MM.1S (cell line): ENCODE measurements at regions not wholly inside any gene's neighbourhood (a gene's known extent, or its start where the extent isn't known, plus 50 kb on each side); places are given as distances from the start of the nearest gene placed in this dataset.

Source experiments
- DNase-seq: peaks from one replicate; pipeline ENCODE4 v3.0.0-alpha.2; 2015
- H2AFZ ChIP-seq: fragments of 300-600 bp; sonication (generic); 2 replicates; pipeline ENCODE4 v1.6.0; 2016; ENCODE audit warnings: antibody characterized with exemption, low read length
- H3F3A ChIP-seq: fragments of 300-600 bp; sonication (generic); 2 replicates; pipeline ENCODE4 v1.6.1; 2016; ENCODE audit warnings: mild to moderate bottlenecking, antibody characterized with exemption, low read length, moderate library complexity, mixed read lengths; ENCODE audit not compliant: insufficient read depth
- H3K27ac ChIP-seq: fragments of 300-600 bp; sonication (generic); 2 replicates; pipeline ENCODE4 v1.5.1; 2016; ENCODE audit warnings: mild to moderate bottlenecking, low read length
- H3K27me3 ChIP-seq: fragments of 300-600 bp; sonication (generic); replicated peaks from 2 replicates; pipeline ENCODE4 v1.6.0; 2016; ENCODE audit warnings: low read length; ENCODE audit not compliant: insufficient read depth
- H3K36me3 ChIP-seq: fragments of 300-600 bp; sonication (generic); replicated peaks from 2 replicates; pipeline ENCODE4 v1.6.1; 2016; ENCODE audit warnings: mild to moderate bottlenecking, low read length, mixed read lengths; ENCODE audit not compliant: insufficient read depth
- H3K4me1 ChIP-seq: fragments of 300-600 bp; sonication (generic); 2 replicates; pipeline ENCODE4 v1.6.1; 2016; ENCODE audit warnings: low read length, mixed read lengths
- H3K4me2 ChIP-seq: fragments of 300-600 bp; sonication (generic); 2 replicates; pipeline ENCODE4 v1.6.0; 2016; ENCODE audit warnings: low read depth, low read length
- H3K4me3 ChIP-seq: fragments of 300-600 bp; sonication (generic); 2 replicates; pipeline ENCODE4 v1.5.1; 2016; ENCODE audit warnings: low read length, mixed read lengths
- H3K79me2 ChIP-seq: fragments of 300-600 bp; sonication (generic); 2 replicates; pipeline ENCODE4 v1.6.1; 2016; ENCODE audit warnings: mixed run types, low read length, mixed read lengths
- H3K9ac ChIP-seq: fragments of 300-600 bp; sonication (generic); 2 replicates; pipeline ENCODE4 v1.6.1; 2016; ENCODE audit warnings: low read length, mixed read lengths
- H3K9me2 ChIP-seq: fragments of 300-600 bp; sonication (generic); replicated peaks from 2 replicates; pipeline ENCODE4 v1.6.1; 2016; ENCODE audit warnings: mild to moderate bottlenecking, low read length, mixed read lengths; ENCODE audit not compliant: insufficient read depth
- H3K9me3 ChIP-seq: fragments of 300-600 bp; sonication (generic); replicated peaks from 2 replicates; pipeline ENCODE4 v1.6.1; 2016; ENCODE audit warnings: mild to moderate bottlenecking, low read length, mixed read lengths; ENCODE audit not compliant: insufficient read depth
- H4K20me1 ChIP-seq: fragments of 300-600 bp; sonication (generic); 2 replicates; pipeline ENCODE4 v1.6.1; 2016; ENCODE audit warnings: mild to moderate bottlenecking, low read length, moderate library complexity, mixed read lengths; ENCODE audit not compliant: insufficient read depth
- EZH2phosphoT487 ChIP-seq: fragments of 300-600 bp; sonication (generic); IDR thresholded peaks from 2 replicates; pipeline ENCODE4 v1.6.1; 2018; ENCODE audit warnings: antibody characterized with exemption, low read length

DNA sequence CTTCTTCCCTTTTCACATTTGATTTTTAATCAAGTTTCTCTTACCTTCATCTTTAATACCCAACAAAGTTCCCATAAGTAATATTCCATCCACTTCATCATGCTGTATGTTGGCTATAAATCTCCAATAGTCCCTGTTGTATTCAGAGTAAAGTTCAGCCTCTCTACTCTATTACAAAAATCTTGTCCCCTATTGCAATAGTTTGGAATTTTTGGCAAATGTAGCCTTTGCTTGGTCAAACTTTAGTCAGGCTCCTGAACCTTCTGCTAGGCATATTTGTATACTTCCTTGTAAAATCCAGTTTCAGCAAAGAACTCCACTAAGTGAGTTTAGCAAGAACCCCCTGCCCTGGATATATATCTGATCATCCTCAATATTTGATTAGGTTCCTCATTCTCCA is 54.0 kb upstream of the PACRGL start:
- H3K9ac ChIP-seq: no peak overlapping the region
- H3K9me2 ChIP-seq: no peaks in the 10 kb centered on the region
- H3K27me3 ChIP-seq: no peaks in the 10 kb centered on the region
- no peaks in the 10 kb centered on the region for H3K9me3 ChIP-seq
- no peak overlapping the region for H2AFZ ChIP-seq
- no peak overlapping the region for H3K4me2 ChIP-seq
- H3K4me1 ChIP-seq: no peaks in the 10 kb centered on the region
- no peaks in the 10 kb centered on the region for H4K20me1 ChIP-seq
- H3F3A ChIP-seq: no peaks in the 10 kb centered on the region
- no peaks in the 10 kb centered on the region for H3K79me2 ChIP-seq
- no peak overlapping the region for H3K4me3 ChIP-seq
- TF ChIP-seq EZH2phosphoT487: no peak
- no peak overlapping the region for H3K27ac ChIP-seq
- H3K36me3 ChIP-seq: no peaks in the 10 kb centered on the region
- DNase-seq: no peak
